Panc1 (cell line): ENCODE measurements at regions not wholly inside any gene's neighbourhood (a gene's known extent, or its start where the extent isn't known, plus 50 kb on each side); places are given as distances from the start of the nearest gene placed in this dataset.

Experiments
- ATAC-seq: fragments of 200-7000 bp; cut with Tn5 transposase; 2 replicates; pipeline ENCODE4 v1.9.1; 2020; ENCODE audit warnings: mild to moderate bottlenecking, moderate library complexity
- BruUV-seq: library from RNA; stranded (reverse); fragments of 400-500 nt; replicated peaks from 2 replicates; lab custom pipeline; 2021; lab: Mats Ljungman, UMichigan
- CTCF ChIA-PET: fragments of 300-600 bp; sonication (Branson Sonifier 250); formaldehyde crosslinking; loops from one replicate; lab custom pipeline; 2022; ENCODE audit warnings: antibody characterized with exemption; lab: Charles Lee
- POLR2A ChIA-PET: fragments of 300-600 bp; sonication (Branson Sonifier 250); formaldehyde crosslinking; loops from one replicate; lab custom pipeline; 2022; ENCODE audit warnings: antibody characterized with exemption; lab: Charles Lee
- DNase-seq: peaks from one replicate; pipeline ENCODE4 v3.0.0-alpha.2; 2010; ENCODE audit warnings: low read depth, low spot score
- H3K27ac ChIP-seq: 2 replicates; pipeline ENCODE4 v1.5.1; 2011; ENCODE audit warnings: mild to moderate bottlenecking, low read length, inconsistent platforms
- H3K27me3 ChIP-seq: fragments of 200-500 bp; sonication (Bioruptor generic); 2 replicates; pipeline ENCODE4 v1.6.0; 2014; ENCODE audit warnings: low read length, inconsistent platforms; ENCODE audit not compliant: control insufficient read depth, insufficient read depth
- H3K36me3 ChIP-seq: fragments of 200-500 bp; sonication (Bioruptor generic); 2 replicates; pipeline ENCODE4 v1.5.1; 2014; ENCODE audit warnings: inconsistent platforms, mild to moderate bottlenecking, low read length, moderate library complexity; ENCODE audit not compliant: control insufficient read depth, insufficient read depth
- H3K4me1 ChIP-seq: 2 replicates; pipeline ENCODE4 v1.5.1; 2011; ENCODE audit warnings: inconsistent platforms, mild to moderate bottlenecking, low read length, moderate library complexity; ENCODE audit not compliant: control insufficient read depth, insufficient read depth
- H3K4me3 ChIP-seq, 2 experiments: 2 replicates each; pipeline ENCODE4 v1.5.1; 2011 to 2012; ENCODE audit warnings: low read depth in 2 of 2, low read length in 2 of 2, mild to moderate bottlenecking in 2 of 2, inconsistent platforms in 1 of 2, moderate library complexity in 1 of 2
- H3K9me3 ChIP-seq: fragments of 200-500 bp; sonication (Bioruptor generic); 2 replicates; pipeline ENCODE4 v1.5.1; 2014; ENCODE audit warnings: low read depth, mild to moderate bottlenecking, inconsistent platforms, low read length, moderate library complexity; ENCODE audit not compliant: control insufficient read depth, insufficient read depth
- CTCF ChIP-seq: fragments of 450-650 bp; IDR thresholded peaks from 2 replicates; pipeline ENCODE4 v1.5.1; 2017; ENCODE audit warnings: mild to moderate bottlenecking
- POLR2AphosphoS5 ChIP-seq: IDR thresholded peaks from 2 replicates; pipeline ENCODE4 v1.6.1; 2012; ENCODE audit warnings: mild to moderate bottlenecking, low read depth, low read length, moderate library complexity
- REST ChIP-seq, 2 experiments: IDR thresholded peaks; 2 replicates each; pipeline ENCODE4 v1.6.1; 2011 to 2012; ENCODE audit warnings: low read depth in 2 of 2, control low read depth in 1 of 2, low read length in 1 of 2, mild to moderate bottlenecking in 1 of 2, moderate library complexity in 1 of 2; ENCODE audit not compliant: insufficient read depth in 1 of 2
- SIN3A ChIP-seq: IDR thresholded peaks from 2 replicates; pipeline ENCODE4 v1.6.1; 2012; ENCODE audit warnings: low read depth, mild to moderate bottlenecking, low read length, moderate library complexity, borderline replicate concordance; ENCODE audit not compliant: insufficient read depth
- TCF7L2 ChIP-seq: IDR thresholded peaks from 2 replicates; pipeline ENCODE4 v1.6.1; 2011; ENCODE audit warnings: mild to moderate bottlenecking, low read depth, low read length, inconsistent platforms
- in situ Hi-C: cut with HindIII; loops from 2 replicates; pipeline ENCODE4 v1.10.0; 2016; ENCODE audit warnings: low sequenced_read_pairs, low pct_unique_long_range_greater_than_20kb
- intact Hi-C: fragments of 100-400 bp; cut with micrococcal nuclease; formaldehyde crosslinking; loops from one replicate; pipeline ENCODE4 v1.10.0; 2022; ENCODE audit not compliant: unreplicated experiment

GRCh38 chr19:28669804-28670203 is 543.1 kb downstream of the UQCRFS1 start:
- BruUV-seq, result no TSS peak
- no peak for ATAC-seq
- Histone ChIP-seq H3K27ac (no peak overlapping the region), H3K27me3 (no peaks in the 10 kb centered on the region), H3K9me3 (peaks cover 12% of the 10 kb centered on the region; the same call in 1 of the 2 replicates), H3K36me3 (no peaks in the 10 kb centered on the region), H3K4me3 (no peak overlapping the region), H3K4me1 (no peaks in the 10 kb centered on the region)
- in situ Hi-C loops (no loop called here), intact Hi-C loops (no loop called here)
- ChIA-PET POLR2A (no interaction called here), CTCF (no interaction called here)
- no peak for DNase-seq
- TF ChIP-seq REST (IDR thresholded peaks at IDR 0.05; ENCODE audit: insufficient read depth in 1 of 2, low read depth in 2 of 2, low read length in 1 of 2) (no peak), POLR2AphosphoS5 (no peak), SIN3A (no peak), CTCF (no peak), TCF7L2 (no peak)

- no peak overlapping the region for H3K27ac ChIP-seq
- intact Hi-C loops, result no loop called here
- in situ Hi-C loops, result no loop called here
- BruUV-seq, result no TSS peak
- H3K9me3 ChIP-seq, result peaks cover 12% of the 10 kb centered on the region; the same call in 1 of the 2 replicates
- H3K27me3 ChIP-seq, result no peaks in the 10 kb centered on the region
- no peaks in the 10 kb centered on the region for H3K36me3 ChIP-seq
- no peak for ATAC-seq
- ChIA-PET POLR2A (no interaction called here), CTCF (no interaction called here)
- no peak for DNase-seq
- no peak overlapping the region for H3K4me3 ChIP-seq
- H3K4me1 ChIP-seq, result no peaks in the 10 kb centered on the region
- TF ChIP-seq CTCF (no peak), REST (IDR thresholded peaks at IDR 0.05; ENCODE audit: insufficient read depth in 1 of 2, low read depth in 2 of 2, low read length in 1 of 2) (no peak), SIN3A (no peak), TCF7L2 (no peak), POLR2AphosphoS5 (no peak)
These were observed 545.5 kb downstream of the UQCRFS1 start for GRCh38 chr19:28667348-28667977.
